ENCODE measurements at regions not wholly inside any gene's neighbourhood (a gene's known extent, or its start where the extent isn't known, plus 50 kb on each side); places are given as distances from the start of the nearest gene placed in this dataset.

DNA sequence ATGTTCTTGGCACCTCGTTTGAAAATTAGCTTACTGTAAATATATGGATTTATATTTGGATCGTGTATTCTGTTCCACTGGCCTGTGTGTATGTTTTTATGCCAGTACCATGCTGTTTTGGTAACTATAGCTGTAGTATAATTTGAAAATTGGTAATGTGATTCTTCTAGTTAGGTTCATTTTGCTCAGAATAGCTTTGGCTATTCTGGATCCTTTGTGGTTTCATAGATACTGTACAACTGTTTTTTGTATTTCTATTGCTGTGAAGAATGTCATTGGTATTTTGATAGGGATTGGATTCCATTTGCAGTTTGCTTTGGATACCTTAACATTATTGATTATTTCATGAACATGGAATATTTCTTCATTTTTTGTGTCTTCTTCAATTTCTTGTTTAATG, 490.2 kb downstream of the BRINP3 start:
- TF ChIP-seq, protein P1, sequence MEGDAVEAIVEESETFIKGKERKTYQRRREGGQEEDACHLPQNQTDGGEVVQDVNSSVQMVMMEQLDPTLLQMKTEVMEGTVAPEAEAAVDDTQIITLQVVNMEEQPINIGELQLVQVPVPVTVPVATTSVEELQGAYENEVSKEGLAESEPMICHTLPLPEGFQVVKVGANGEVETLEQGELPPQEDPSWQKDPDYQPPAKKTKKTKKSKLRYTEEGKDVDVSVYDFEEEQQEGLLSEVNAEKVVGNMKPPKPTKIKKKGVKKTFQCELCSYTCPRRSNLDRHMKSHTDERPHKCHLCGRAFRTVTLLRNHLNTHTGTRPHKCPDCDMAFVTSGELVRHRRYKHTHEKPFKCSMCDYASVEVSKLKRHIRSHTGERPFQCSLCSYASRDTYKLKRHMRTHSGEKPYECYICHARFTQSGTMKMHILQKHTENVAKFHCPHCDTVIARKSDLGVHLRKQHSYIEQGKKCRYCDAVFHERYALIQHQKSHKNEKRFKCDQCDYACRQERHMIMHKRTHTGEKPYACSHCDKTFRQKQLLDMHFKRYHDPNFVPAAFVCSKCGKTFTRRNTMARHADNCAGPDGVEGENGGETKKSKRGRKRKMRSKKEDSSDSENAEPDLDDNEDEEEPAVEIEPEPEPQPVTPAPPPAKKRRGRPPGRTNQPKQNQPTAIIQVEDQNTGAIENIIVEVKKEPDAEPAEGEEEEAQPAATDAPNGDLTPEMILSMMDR (IDR thresholded peaks at IDR 0.05; ENCODE audit: low read length): no peak
- TF ChIP-seq EZH2 (IDR thresholded peaks at IDR 0.05; ENCODE audit: borderline replicate concordance, low read length): no peak
